H9 (cell line): ENCODE measurements at regions not wholly inside any gene's neighbourhood (a gene's known extent, or its start where the extent isn't known, plus 50 kb on each side); places are given as distances from the start of the nearest gene placed in this dataset.

Source experiments
- DNase-seq: peaks from one replicate; pipeline ENCODE4 v3.0.0-alpha.2; 2017
- H2AFZ ChIP-seq: one replicate; pipeline ENCODE4 v1.6.1; 2013; ENCODE audit warnings: mild to moderate bottlenecking, low read length, control low read depth, moderate library complexity
- H2AK5ac ChIP-seq: 2 replicates; pipeline ENCODE4 v1.6.1; 2013; ENCODE audit warnings: low read length, control low read depth, mixed read lengths; ENCODE audit not compliant: insufficient read length
- H2BK120ac ChIP-seq: one replicate; pipeline ENCODE4 v1.6.1; 2013; ENCODE audit warnings: low read depth, mild to moderate bottlenecking, low read length, control low read depth, inconsistent platforms; ENCODE audit not compliant: poor library complexity, severe bottlenecking
- H2BK12ac ChIP-seq: 2 replicates; pipeline ENCODE4 v1.6.1; 2013; ENCODE audit warnings: low read length, control low read depth, mixed read lengths, low read depth; ENCODE audit not compliant: insufficient read length
- H2BK15ac ChIP-seq: 2 replicates; pipeline ENCODE4 v1.6.1; 2013; ENCODE audit warnings: low read depth, low read length, control low read depth
- H2BK20ac ChIP-seq: one replicate; pipeline ENCODE4 v1.6.1; 2013; ENCODE audit warnings: low read depth, mild to moderate bottlenecking, low read length, control low read depth, inconsistent platforms; ENCODE audit not compliant: poor library complexity, severe bottlenecking
- H2BK5ac ChIP-seq: 2 replicates; pipeline ENCODE4 v1.6.1; 2013; ENCODE audit warnings: low read length, control low read depth, mixed read lengths; ENCODE audit not compliant: insufficient read length
- H3K14ac ChIP-seq: 2 replicates; pipeline ENCODE4 v1.6.1; 2013; ENCODE audit warnings: low read length, control low read depth; ENCODE audit not compliant: insufficient read depth
- H3K18ac ChIP-seq: 2 replicates; pipeline ENCODE4 v1.6.1; 2013; ENCODE audit warnings: low read depth, mild to moderate bottlenecking, mixed read lengths, low read length, control low read depth; ENCODE audit not compliant: insufficient read length
- H3K23ac ChIP-seq: 2 replicates; pipeline ENCODE4 v1.6.1; 2013; ENCODE audit warnings: low read length, control low read depth, mixed read lengths, low read depth; ENCODE audit not compliant: insufficient read length
- H3K23me2 ChIP-seq: 2 replicates; pipeline ENCODE4 v1.6.1; 2013; ENCODE audit warnings: low read depth, mild to moderate bottlenecking, mixed read lengths, low read length, control low read depth; ENCODE audit not compliant: insufficient read length, poor library complexity, severe bottlenecking
- H3K27ac ChIP-seq: 2 replicates; pipeline ENCODE4 v1.5.1; 2013; ENCODE audit warnings: low read length, control low read depth, mixed read lengths, low read depth; ENCODE audit not compliant: insufficient read length
- H3K27me3 ChIP-seq: 2 replicates; pipeline ENCODE4 v1.6.1; 2013; ENCODE audit warnings: low read length, control low read depth, inconsistent platforms; ENCODE audit not compliant: insufficient read depth
- H3K4ac ChIP-seq: 2 replicates; pipeline ENCODE4 v1.6.1; 2013; ENCODE audit warnings: low read depth, mild to moderate bottlenecking, control low read depth, inconsistent platforms, low read length, moderate library complexity
- H3K4me1 ChIP-seq: 2 replicates; pipeline ENCODE4 v1.6.1; 2013; ENCODE audit warnings: low read length, control low read depth, inconsistent platforms; ENCODE audit not compliant: insufficient read depth
- H3K4me2 ChIP-seq: 2 replicates; pipeline ENCODE4 v1.6.1; 2013; ENCODE audit warnings: low read length, control low read depth, mixed read lengths; ENCODE audit not compliant: insufficient read length, insufficient read depth
- H3K56ac ChIP-seq: 2 replicates; pipeline ENCODE4 v1.6.1; 2013; ENCODE audit warnings: low read depth, mild to moderate bottlenecking, mixed read lengths, low read length, control low read depth; ENCODE audit not compliant: insufficient read length
- H3K79me1 ChIP-seq: 2 replicates; pipeline ENCODE4 v1.6.1; 2013; ENCODE audit warnings: low read depth, mild to moderate bottlenecking, moderate library complexity, low read length, control low read depth, inconsistent platforms; ENCODE audit not compliant: insufficient read depth, poor library complexity, severe bottlenecking
- H3K79me2 ChIP-seq: 2 replicates; pipeline ENCODE4 v1.6.1; 2013; ENCODE audit warnings: low read length, control low read depth, inconsistent platforms; ENCODE audit not compliant: insufficient read depth
- H3K9ac ChIP-seq: 2 replicates; pipeline ENCODE4 v1.6.1; 2013; ENCODE audit warnings: low read length, control low read depth, mixed read lengths; ENCODE audit not compliant: insufficient read length; ENCODE audit errors: extremely low read depth
- H3K9me3 ChIP-seq: one replicate; pipeline ENCODE4 v1.6.1; 2013; ENCODE audit warnings: low read depth, low read length, inconsistent platforms; ENCODE audit not compliant: control insufficient read depth
- H3T11ph ChIP-seq: one replicate; pipeline ENCODE4 v1.6.1; 2013; ENCODE audit warnings: mild to moderate bottlenecking, low read length, control low read depth, inconsistent platforms
- H4K20me1 ChIP-seq: one replicate; pipeline ENCODE4 v1.6.1; 2013; ENCODE audit not compliant: control insufficient read depth, insufficient read length, insufficient read depth
- H4K5ac ChIP-seq: 2 replicates; pipeline ENCODE4 v1.6.1; 2013; ENCODE audit warnings: low read depth, mild to moderate bottlenecking, mixed read lengths, low read length, control low read depth; ENCODE audit not compliant: insufficient read length
- H4K8ac ChIP-seq: replicated peaks from 2 replicates; pipeline ENCODE4 v1.6.1; 2013; ENCODE audit warnings: low read length, control low read depth, mixed read lengths, low read depth; ENCODE audit not compliant: insufficient read length
- H4K91ac ChIP-seq: 2 replicates; pipeline ENCODE4 v1.6.1; 2013; ENCODE audit warnings: low read depth, mild to moderate bottlenecking, moderate library complexity, mixed read lengths, low read length, control low read depth; ENCODE audit not compliant: insufficient read length
- H3K27ac Mint-ChIP-seq, 3 experiments: 2 replicates in 2 of 3; 3 replicates in 1 of 3; pipeline ENCODE4 v1.8.0; 2020 to 2021; ENCODE audit warnings: mixed read lengths in 3 of 3, mild to moderate bottlenecking in 1 of 3, moderate library complexity in 1 of 3
- H3K27me3 Mint-ChIP-seq: 2 replicates; pipeline ENCODE4 v1.8.0; 2021; ENCODE audit warnings: low read depth, mild to moderate bottlenecking, moderate library complexity, mixed read lengths
- H3K36me3 Mint-ChIP-seq, 3 experiments: 2 replicates in 2 of 3; 3 replicates in 1 of 3; pipeline ENCODE4 v1.8.0; 2020 to 2021; ENCODE audit warnings: low read depth in 3 of 3, mixed read lengths in 3 of 3; ENCODE audit not compliant: insufficient read depth in 1 of 3
- H3K4me1 Mint-ChIP-seq, 2 experiments: 2 replicates each; pipeline ENCODE4 v1.8.0; 2020; ENCODE audit warnings: mixed read lengths in 2 of 2
- H3K4me3 Mint-ChIP-seq, 2 experiments: 2 replicates in 1 of 2; 3 replicates in 1 of 2; pipeline ENCODE4 v1.8.0; 2020 to 2021; ENCODE audit warnings: mild to moderate bottlenecking in 2 of 2, mixed read lengths in 2 of 2, moderate library complexity in 1 of 2
- H3K9me3 Mint-ChIP-seq, 2 experiments: 2 replicates in 1 of 2; 3 replicates in 1 of 2; pipeline ENCODE4 v1.8.0; 2020; ENCODE audit warnings: mild to moderate bottlenecking in 2 of 2, mixed read lengths in 2 of 2, moderate library complexity in 1 of 2
- WGBS: extraction: QIAGEN DNeasy Blood & Tissue Kit; methylation state at CpG from one replicate; pipeline ENCODE4 v1.1.7; 2013; ENCODE audit warnings: missing lambda C conversion rate, low lambda C conversion rate, mixed read lengths; ENCODE audit not compliant: insufficient read length; ENCODE audit errors: extremely low coverage; 5-methylcytosine and 5-hydroxymethylcytosine counted together
- TF ChIP-seq, protein P1 (sequence below): fragments of 200-600 bp; sonication (generic); conservative IDR thresholded peaks from 3 replicates; pipeline ENCODE4 v1.8.0; 2021; ENCODE audit warnings: antibody characterized with exemption, mild to moderate bottlenecking

- Mint-ChIP-seq H3K9me3 (peaks cover 3% of the 10 kb centered on the region in 2 experiments; a peak in 4 of 5 replicates), H3K4me3 (no peak overlapping the region), H3K27me3 (no peaks in the 10 kb centered on the region), H3K27ac (no peak overlapping the region), H3K4me1 (peaks cover 4 to 10% of the 10 kb centered on the region in 2 experiments; a peak in 3 of 4 replicates), H3K36me3 (peaks cover 0 to 6% (median 4%) of the 10 kb centered on the region in 3 experiments; a peak in 4 of 7 replicates)
- no peak overlapping the region for H3K9ac ChIP-seq
- H3K18ac ChIP-seq, result no peak overlapping the region
- no peaks in the 10 kb centered on the region for H3K79me2 ChIP-seq
- WGBS, result no CpG with 5 or more reads among the region's 9 CpGs
- no peak overlapping the region for H2BK20ac ChIP-seq
- DNase-seq, result no peak
- no peak overlapping the region for H3T11ph ChIP-seq
- H2BK5ac ChIP-seq, result no peak overlapping the region
- TF ChIP-seq, protein P1, sequence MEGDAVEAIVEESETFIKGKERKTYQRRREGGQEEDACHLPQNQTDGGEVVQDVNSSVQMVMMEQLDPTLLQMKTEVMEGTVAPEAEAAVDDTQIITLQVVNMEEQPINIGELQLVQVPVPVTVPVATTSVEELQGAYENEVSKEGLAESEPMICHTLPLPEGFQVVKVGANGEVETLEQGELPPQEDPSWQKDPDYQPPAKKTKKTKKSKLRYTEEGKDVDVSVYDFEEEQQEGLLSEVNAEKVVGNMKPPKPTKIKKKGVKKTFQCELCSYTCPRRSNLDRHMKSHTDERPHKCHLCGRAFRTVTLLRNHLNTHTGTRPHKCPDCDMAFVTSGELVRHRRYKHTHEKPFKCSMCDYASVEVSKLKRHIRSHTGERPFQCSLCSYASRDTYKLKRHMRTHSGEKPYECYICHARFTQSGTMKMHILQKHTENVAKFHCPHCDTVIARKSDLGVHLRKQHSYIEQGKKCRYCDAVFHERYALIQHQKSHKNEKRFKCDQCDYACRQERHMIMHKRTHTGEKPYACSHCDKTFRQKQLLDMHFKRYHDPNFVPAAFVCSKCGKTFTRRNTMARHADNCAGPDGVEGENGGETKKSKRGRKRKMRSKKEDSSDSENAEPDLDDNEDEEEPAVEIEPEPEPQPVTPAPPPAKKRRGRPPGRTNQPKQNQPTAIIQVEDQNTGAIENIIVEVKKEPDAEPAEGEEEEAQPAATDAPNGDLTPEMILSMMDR, result no peak
- no peak overlapping the region for H3K4ac ChIP-seq
- no peak overlapping the region for H2AFZ ChIP-seq
- H3K23ac ChIP-seq, result no peak overlapping the region
- H3K4me2 ChIP-seq, result no peak overlapping the region
- no peak overlapping the region for H2BK12ac ChIP-seq
- H4K20me1 ChIP-seq, result no peaks in the 10 kb centered on the region
- H4K91ac ChIP-seq, result no peak overlapping the region
- no peak overlapping the region for H2AK5ac ChIP-seq
- H3K4me1 ChIP-seq, result no peaks in the 10 kb centered on the region
- H2BK15ac ChIP-seq, result no peak overlapping the region
- H3K23me2 ChIP-seq, result no peaks in the 10 kb centered on the region
- no peaks in the 10 kb centered on the region for H3K27me3 ChIP-seq
- H3K27ac ChIP-seq, result no peak overlapping the region
- H4K5ac ChIP-seq, result no peak overlapping the region
- H3K14ac ChIP-seq, result no peak overlapping the region
- no peaks in the 10 kb centered on the region for H3K79me1 ChIP-seq
- H3K56ac ChIP-seq, result no peak overlapping the region
- no peak overlapping the region for H4K8ac ChIP-seq
- H2BK120ac ChIP-seq, result no peak overlapping the region
- no peaks in the 10 kb centered on the region for H3K9me3 ChIP-seq
Measured at GRCh38 chr5:82728926-82729702, 348.1 kb downstream of the TMEM167A start.
